ENCODE measurements at regions not wholly inside any gene's neighbourhood (a gene's known extent, or its start where the extent isn't known, plus 50 kb on each side); places are given as distances from the start of the nearest gene placed in this dataset.

- TF ChIP-seq CTCF (conservative IDR thresholded peaks at IDR 0.05; ENCODE audit: low read depth, low read length) = no peak
- H4K20me1 ChIP-seq (ENCODE audit: insufficient read depth) = no peaks in the 10 kb centered on the region
- H2AFZ ChIP-seq (ENCODE audit: low read depth) = no peak overlapping the region
- H3K36me3 ChIP-seq (ENCODE audit: insufficient read depth) = no peaks in the 10 kb centered on the region
- H3K4me1 ChIP-seq (ENCODE audit: low read depth, poor library complexity, severe bottlenecking) = no peaks in the 10 kb centered on the region
- H3K4me3 ChIP-seq (IDR thresholded peaks at IDR 0.05; ENCODE audit: insufficient read depth, low read depth, low read length) = no peak overlapping the region
- H3K27me3 ChIP-seq (ENCODE audit: insufficient read depth, low read depth) = no peaks in the 10 kb centered on the region
- no peak overlapping the region for H3K27ac ChIP-seq
- no peak overlapping the region for H3K9ac ChIP-seq
- no peaks in the 10 kb centered on the region for H3K79me2 ChIP-seq (ENCODE audit: insufficient read depth, low read depth)
- H3K4me2 ChIP-seq = no peak overlapping the region
Measured at GRCh38 chr9:108117795-108118194, 628.2 kb upstream of the KLF4 start.

GRCh38 chr9:108117306-108117705 lies 627.7 kb upstream of the KLF4 start:
- no peak overlapping the region for H3K4me2 ChIP-seq
- H4K20me1 ChIP-seq (ENCODE audit: insufficient read depth) = no peaks in the 10 kb centered on the region
- H3K27ac ChIP-seq = no peak overlapping the region
- H3K9ac ChIP-seq = no peak overlapping the region
- no peaks in the 10 kb centered on the region for H3K36me3 ChIP-seq (ENCODE audit: insufficient read depth)
- H3K79me2 ChIP-seq (ENCODE audit: insufficient read depth, low read depth) = no peaks in the 10 kb centered on the region
- no peaks in the 10 kb centered on the region for H3K4me1 ChIP-seq (ENCODE audit: low read depth, poor library complexity, severe bottlenecking)
- TF ChIP-seq CTCF (conservative IDR thresholded peaks at IDR 0.05; ENCODE audit: low read depth, low read length) = no peak
- no peak overlapping the region for H2AFZ ChIP-seq (ENCODE audit: low read depth)
- H3K4me3 ChIP-seq (IDR thresholded peaks at IDR 0.05; ENCODE audit: insufficient read depth, low read depth, low read length) = no peak overlapping the region
- no peaks in the 10 kb centered on the region for H3K27me3 ChIP-seq (ENCODE audit: insufficient read depth, low read depth)

- Histone ChIP-seq H3K79me2 (ENCODE audit: insufficient read depth, low read depth) (no peaks in the 10 kb centered on the region), H2AFZ (ENCODE audit: low read depth) (no peak overlapping the region), H3K9ac (no peak overlapping the region), H3K36me3 (ENCODE audit: insufficient read depth) (no peaks in the 10 kb centered on the region), H4K20me1 (ENCODE audit: insufficient read depth) (no peaks in the 10 kb centered on the region), H3K27ac (no peak overlapping the region), H3K4me2 (no peak overlapping the region), H3K4me1 (ENCODE audit: low read depth, poor library complexity, severe bottlenecking) (no peaks in the 10 kb centered on the region), H3K27me3 (ENCODE audit: insufficient read depth, low read depth) (no peaks in the 10 kb centered on the region), H3K4me3 (IDR thresholded peaks at IDR 0.05; ENCODE audit: insufficient read depth, low read depth, low read length) (no peak overlapping the region)
- TF ChIP-seq CTCF (conservative IDR thresholded peaks at IDR 0.05; ENCODE audit: low read depth, low read length) = no peak
Measured at GRCh38 chr9:108113596-108113995, 624.0 kb upstream of the KLF4 start.

GRCh38 chr9:108109927-108110690 lies 620.5 kb upstream of the KLF4 start:
- Histone ChIP-seq H4K20me1 (ENCODE audit: insufficient read depth) (no peaks in the 10 kb centered on the region), H3K4me2 (no peak overlapping the region), H3K27ac (no peak overlapping the region), H3K4me1 (ENCODE audit: low read depth, poor library complexity, severe bottlenecking) (no peaks in the 10 kb centered on the region), H3K27me3 (ENCODE audit: insufficient read depth, low read depth) (no peaks in the 10 kb centered on the region), H2AFZ (ENCODE audit: low read depth) (no peak overlapping the region), H3K4me3 (IDR thresholded peaks at IDR 0.05; ENCODE audit: insufficient read depth, low read depth, low read length) (no peak overlapping the region), H3K79me2 (ENCODE audit: insufficient read depth, low read depth) (no peaks in the 10 kb centered on the region), H3K36me3 (ENCODE audit: insufficient read depth) (no peaks in the 10 kb centered on the region), H3K9ac (no peak overlapping the region)
- TF ChIP-seq CTCF (conservative IDR thresholded peaks at IDR 0.05; ENCODE audit: low read depth, low read length) = no peak

All from KMS-11 (cell line).